HEK293 (cell line): ENCODE measurements at regions not wholly inside any gene's neighbourhood (a gene's known extent, or its start where the extent isn't known, plus 50 kb on each side); places are given as distances from the start of the nearest gene placed in this dataset.
"Not testable (repeated sequence)": the region's sequence is repeated elsewhere in the genome, so short reads cannot be mapped to it uniquely, and the experiment has no call there.

ENCODE experiments used
- CTCF ChIA-PET: fragments of 350-600 bp; formaldehyde crosslinking; extraction: SDS; loops from one replicate; lab custom pipeline; 2021; ENCODE audit warnings: antibody characterized with exemption; lab: Yijun Ruan, JAX
- POLR2A ChIA-PET: fragments of 300-600 bp; formaldehyde crosslinking; extraction: SDS; loops from one replicate; lab custom pipeline; 2020; ENCODE audit warnings: antibody characterized with exemption, inconsistent platforms; lab: Yijun Ruan, JAX
- H3K27ac ChIP-seq: fragments of 200-500 bp; sonication (Bioruptor generic); 2 replicates; pipeline ENCODE4 v1.5.1; 2014; ENCODE audit warnings: low read depth, low read length, control low read depth, inconsistent platforms; ENCODE audit errors: extremely low read depth
- H3K36me3 ChIP-seq, 2 experiments: fragments of 200-500 bp in 1 of 2; sonication (Bioruptor generic) in 1 of 2; 1 replicate in 1 of 2; 2 replicates in 1 of 2; pipeline ENCODE4 v1.5.1; 2014 to 2017; ENCODE audit warnings: inconsistent platforms in 2 of 2, low read length in 2 of 2; ENCODE audit not compliant: control insufficient read depth in 2 of 2, insufficient read depth in 1 of 2
- H3K4me1 ChIP-seq: fragments of 200-500 bp; sonication (Bioruptor generic); 2 replicates; pipeline ENCODE4 v1.5.1; 2014; ENCODE audit warnings: mild to moderate bottlenecking, low read length, inconsistent platforms; ENCODE audit not compliant: control insufficient read depth, insufficient read depth
- H3K4me3 ChIP-seq: 2 replicates; pipeline ENCODE4 v1.5.1; 2011; ENCODE audit warnings: low read depth, mild to moderate bottlenecking, control low read depth, low read length, moderate library complexity
- H3K9me3 ChIP-seq: fragments of 200-500 bp; sonication (Bioruptor generic); 2 replicates; pipeline ENCODE4 v1.5.1; 2014; ENCODE audit warnings: low read depth, low read length, inconsistent platforms; ENCODE audit not compliant: control insufficient read depth, insufficient read depth
- BCL11A ChIP-seq: fragments of 450-650 bp; formaldehyde crosslinking; IDR thresholded peaks from 2 replicates; pipeline ENCODE4 v1.5.1; 2016; ENCODE audit warnings: low read depth, missing biosample characterization, missing genetic modification characterization
- BCL11B ChIP-seq: fragments of 450-650 bp; formaldehyde crosslinking; IDR thresholded peaks from 2 replicates; pipeline ENCODE4 v1.5.1; 2016; ENCODE audit warnings: low read depth, missing biosample characterization, missing genetic modification characterization
- GLIS1 ChIP-seq: fragments of 450-650 bp; formaldehyde crosslinking; IDR thresholded peaks from 2 replicates; pipeline ENCODE4 v1.5.1; 2016; ENCODE audit warnings: missing biosample characterization, missing genetic modification characterization
- GLIS2 ChIP-seq: fragments of 450-650 bp; formaldehyde crosslinking; IDR thresholded peaks from 2 replicates; pipeline ENCODE4 v1.5.1; 2016; ENCODE audit warnings: missing biosample characterization, missing genetic modification characterization
- SP2 ChIP-seq: fragments of 450-650 bp; formaldehyde crosslinking; IDR thresholded peaks from 2 replicates; pipeline ENCODE4 v1.5.1; 2016; ENCODE audit warnings: missing biosample characterization, missing genetic modification characterization
- SP3 ChIP-seq: fragments of 450-650 bp; formaldehyde crosslinking; IDR thresholded peaks from 2 replicates; pipeline ENCODE4 v1.5.1; 2016; ENCODE audit warnings: missing biosample characterization, missing genetic modification characterization
- ZBTB20 ChIP-seq: fragments of 450-650 bp; formaldehyde crosslinking; IDR thresholded peaks from 2 replicates; pipeline ENCODE4 v1.5.1; 2016; ENCODE audit warnings: missing biosample characterization, missing genetic modification characterization
- ZBTB48 ChIP-seq: fragments of 450-650 bp; formaldehyde crosslinking; IDR thresholded peaks from 2 replicates; pipeline ENCODE4 v1.5.1; 2016; ENCODE audit warnings: missing biosample characterization, missing genetic modification characterization
- ZBTB8A ChIP-seq: fragments of 450-650 bp; formaldehyde crosslinking; IDR thresholded peaks from 2 replicates; pipeline ENCODE4 v1.5.1; 2016; ENCODE audit warnings: missing biosample characterization, missing genetic modification characterization
- ZNF335 ChIP-seq: fragments of 450-650 bp; formaldehyde crosslinking; conservative IDR thresholded peaks from 2 replicates; pipeline ENCODE4 v1.5.1; 2016; ENCODE audit warnings: missing biosample characterization, missing genetic modification characterization
- ZNF341 ChIP-seq: fragments of 450-650 bp; formaldehyde crosslinking; IDR thresholded peaks from 2 replicates; pipeline ENCODE4; 2016; ENCODE audit warnings: low read depth, missing biosample characterization, missing genetic modification characterization
- TF ChIP-seq, protein P1 (sequence below): fragments of 450-650 bp; formaldehyde crosslinking; IDR thresholded peaks from 2 replicates; pipeline ENCODE4 v1.5.1; 2016; ENCODE audit warnings: missing biosample characterization, missing genetic modification characterization

- TF ChIP-seq, protein P1, sequence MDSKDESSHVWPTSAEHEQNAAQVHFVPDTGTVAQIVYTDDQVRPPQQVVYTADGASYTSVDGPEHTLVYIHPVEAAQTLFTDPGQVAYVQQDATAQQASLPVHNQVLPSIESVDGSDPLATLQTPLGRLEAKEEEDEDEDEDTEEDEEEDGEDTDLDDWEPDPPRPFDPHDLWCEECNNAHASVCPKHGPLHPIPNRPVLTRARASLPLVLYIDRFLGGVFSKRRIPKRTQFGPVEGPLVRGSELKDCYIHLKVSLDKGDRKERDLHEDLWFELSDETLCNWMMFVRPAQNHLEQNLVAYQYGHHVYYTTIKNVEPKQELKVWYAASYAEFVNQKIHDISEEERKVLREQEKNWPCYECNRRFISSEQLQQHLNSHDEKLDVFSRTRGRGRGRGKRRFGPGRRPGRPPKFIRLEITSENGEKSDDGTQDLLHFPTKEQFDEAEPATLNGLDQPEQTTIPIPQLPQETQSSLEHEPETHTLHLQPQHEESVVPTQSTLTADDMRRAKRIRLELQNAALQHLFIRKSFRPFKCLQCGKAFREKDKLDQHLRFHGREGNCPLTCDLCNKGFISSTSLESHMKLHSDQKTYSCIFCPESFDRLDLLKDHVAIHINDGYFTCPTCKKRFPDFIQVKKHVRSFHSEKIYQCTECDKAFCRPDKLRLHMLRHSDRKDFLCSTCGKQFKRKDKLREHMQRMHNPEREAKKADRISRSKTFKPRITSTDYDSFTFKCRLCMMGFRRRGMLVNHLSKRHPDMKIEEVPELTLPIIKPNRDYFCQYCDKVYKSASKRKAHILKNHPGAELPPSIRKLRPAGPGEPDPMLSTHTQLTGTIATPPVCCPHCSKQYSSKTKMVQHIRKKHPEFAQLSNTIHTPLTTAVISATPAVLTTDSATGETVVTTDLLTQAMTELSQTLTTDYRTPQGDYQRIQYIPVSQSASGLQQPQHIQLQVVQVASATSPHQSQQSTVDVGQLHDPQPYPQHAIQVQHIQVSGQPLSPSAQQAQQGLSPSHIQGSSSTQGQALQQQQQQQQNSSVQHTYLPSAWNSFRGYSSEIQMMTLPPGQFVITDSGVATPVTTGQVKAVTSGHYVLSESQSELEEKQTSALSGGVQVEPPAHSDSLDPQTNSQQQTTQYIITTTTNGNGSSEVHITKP (tag by site-specific recombination) = 0 out of 2 replicates have a peak, but pooled peaks have one; percentile 5
- TF ChIP-seq ZBTB20 (peak; percentile 37; the same call in 1 of the 2 replicates), SP3 (tag by site-specific recombination) (peak; percentile 52; the same call in 1 of the 2 replicates), ZNF341 (tag by site-specific recombination) (peak; percentile 92), ZNF335 (peak; percentile 71), SP2 (tag by site-specific recombination) (peak; percentile 58), ZBTB8A (peak; percentile 56; the same call in 1 of the 2 replicates), GLIS2 (tag by site-specific recombination) (peak; percentile 57; the same call in 1 of the 2 replicates), GLIS1 (tag by site-specific recombination) (peak; percentile 63)
Observed at GRCh38 chr2:131802351-131802836, 274.7 kb downstream of the CCDC74A start (continued).

GRCh38 chr2:131803237-131803636, 275.5 kb downstream of the CCDC74A start:
- CTCF ChIA-PET = interaction anchor here (2.3 to 2.8 kb wide), 2 partner anchors 15 to 130 kb away, joined by 6 to 18 read pairs; no protein-coding TSS in a partner anchor
- TF ChIP-seq BCL11A (tag by site-specific recombination) (peak; percentile 94), BCL11B (peak; percentile 95), ZBTB48 (peak; percentile 96)
- not testable (repeated sequence) for H3K4me1 ChIP-seq, H3K4me3 ChIP-seq, H3K9me3 ChIP-seq, H3K27ac ChIP-seq, H3K36me3 ChIP-seq
- POLR2A ChIA-PET = interaction anchor here (0.7 to 1.4 kb wide), 2 partner anchors 121 to 131 kb away, joined by 3 to 6 read pairs; no protein-coding TSS in a partner anchor

GRCh38 chr2:131812605-131813004, 284.9 kb downstream of the CCDC74A start:
- H3K4me3 ChIP-seq, POLR2A ChIA-PET, H3K27ac ChIP-seq, CTCF ChIA-PET, H3K9me3 ChIP-seq, H3K4me1 ChIP-seq, H3K36me3 ChIP-seq: not testable (repeated sequence)
- 0 out of 2 replicates have a peak, but pooled peaks have one; percentile 36 for TF ChIP-seq BCL11A (tag by site-specific recombination)
- 0 out of 2 replicates have a peak, but pooled peaks have one; percentile 43 for TF ChIP-seq BCL11B

GRCh38 chr2:131813378-131813777, 285.7 kb downstream of the CCDC74A start:
- H3K9me3 ChIP-seq, CTCF ChIA-PET, H3K27ac ChIP-seq, H3K4me1 ChIP-seq, H3K36me3 ChIP-seq, H3K4me3 ChIP-seq, POLR2A ChIA-PET: not testable (repeated sequence)

- H3K9me3 ChIP-seq, H3K36me3 ChIP-seq, H3K4me3 ChIP-seq, POLR2A ChIA-PET, CTCF ChIA-PET, H3K4me1 ChIP-seq, H3K27ac ChIP-seq: not testable (repeated sequence)
Observed at GRCh38 chr2:131818267-131818973, 290.7 kb downstream of the CCDC74A start.

- H3K36me3 ChIP-seq, CTCF ChIA-PET, H3K4me1 ChIP-seq, H3K4me3 ChIP-seq, POLR2A ChIA-PET, H3K27ac ChIP-seq, H3K9me3 ChIP-seq: not testable (repeated sequence)
Observed at GRCh38 chr2:131822237-131822721, 294.6 kb downstream of the CCDC74A start.

DNA sequence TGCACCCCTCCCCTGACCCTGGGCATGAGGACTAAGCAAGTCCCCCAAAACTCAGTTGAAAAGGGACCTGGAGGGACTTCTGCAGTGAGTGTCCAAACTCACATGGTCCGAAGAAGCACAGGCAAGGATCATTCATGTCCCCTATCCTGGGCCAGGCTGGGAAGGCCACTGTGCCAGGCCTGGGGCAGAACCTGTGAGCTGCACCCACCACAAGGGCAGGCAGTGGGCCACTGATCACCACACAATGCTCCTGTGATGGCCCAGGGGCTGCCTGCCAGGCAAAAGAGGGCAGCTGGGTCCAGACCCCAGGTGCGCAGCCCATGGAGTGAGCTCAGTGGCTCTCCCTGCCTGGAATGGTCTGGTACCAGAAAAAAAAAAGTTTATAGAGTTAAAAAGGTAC, 295.4 kb downstream of the CCDC74A start:
- H3K36me3 ChIP-seq, POLR2A ChIA-PET: not testable (repeated sequence)
- CTCF ChIA-PET = interaction anchor here (1.0 kb wide), 1 partner anchor 260 kb away, joined by 4 read pairs; no protein-coding TSS in a partner anchor

GRCh38 chr2:131824986-131825385, 297.3 kb downstream of the CCDC74A start:
- H3K27ac ChIP-seq, CTCF ChIA-PET, H3K36me3 ChIP-seq, H3K4me1 ChIP-seq, POLR2A ChIA-PET, H3K9me3 ChIP-seq, H3K4me3 ChIP-seq: not testable (repeated sequence)

More for the DNA sequence above, 295.4 kb downstream of the CCDC74A start:
- H3K4me1 ChIP-seq, H3K27ac ChIP-seq, H3K4me3 ChIP-seq, H3K9me3 ChIP-seq: not testable (repeated sequence)
